ENCODE measurements at regions not wholly inside any gene's neighbourhood (a gene's known extent, or its start where the extent isn't known, plus 50 kb on each side); places are given as distances from the start of the nearest gene placed in this dataset.

GRCh38 chr12:125491553-125491952 is 426.3 kb downstream of the AACS start:
- Histone ChIP-seq H3K27me3 (ENCODE audit: insufficient read depth, poor library complexity, severe bottlenecking) (no peaks in the 10 kb centered on the region), H3K27ac (replicated peaks) (no peak overlapping the region), H3K4me3 (replicated peaks; ENCODE audit: insufficient read depth, low read length) (no peak overlapping the region)
- no peak for TF ChIP-seq GABPA (IDR thresholded peaks at IDR 0.05; ENCODE audit: low read depth)
- TF ChIP-seq SPI1 (IDR thresholded peaks at IDR 0.05; ENCODE audit: borderline replicate concordance, low read depth), result no peak
- no peak for TF ChIP-seq POLR2AphosphoS5 (IDR thresholded peaks at IDR 0.05; ENCODE audit: low read depth)
- no peak for TF ChIP-seq REST (IDR thresholded peaks at IDR 0.05; ENCODE audit: insufficient replicate concordance, low read depth)
- TF ChIP-seq CTCF (IDR thresholded peaks at IDR 0.05; ENCODE audit: insufficient read depth, low read length), result no peak
- DNase-seq (ENCODE audit: low read depth in 1 of 2, low spot score in 1 of 2), result no peak

- TF ChIP-seq POLR2AphosphoS5 (IDR thresholded peaks at IDR 0.05; ENCODE audit: low read depth), result no peak
- TF ChIP-seq SPI1 (IDR thresholded peaks at IDR 0.05; ENCODE audit: borderline replicate concordance, low read depth), result no peak
- TF ChIP-seq REST (IDR thresholded peaks at IDR 0.05; ENCODE audit: insufficient replicate concordance, low read depth), result no peak
- no peak for TF ChIP-seq CTCF (IDR thresholded peaks at IDR 0.05; ENCODE audit: insufficient read depth, low read length)
- no peak for TF ChIP-seq GABPA (IDR thresholded peaks at IDR 0.05; ENCODE audit: low read depth)
- no peaks in the 10 kb centered on the region for H3K27me3 ChIP-seq (ENCODE audit: insufficient read depth, poor library complexity, severe bottlenecking)
- no peak overlapping the region for H3K4me3 ChIP-seq (replicated peaks; ENCODE audit: insufficient read depth, low read length)
- DNase-seq (ENCODE audit: low read depth in 1 of 2, low spot score in 1 of 2), result no peak
- no peak overlapping the region for H3K27ac ChIP-seq (replicated peaks)
Measured at GRCh38 chr12:125492354-125493270, 427.4 kb downstream of the AACS start.

GRCh38 chr12:125493704-125494308 is 428.6 kb downstream of the AACS start:
- Histone ChIP-seq H3K27ac (replicated peaks) (no peak overlapping the region), H3K27me3 (ENCODE audit: insufficient read depth, poor library complexity, severe bottlenecking) (no peaks in the 10 kb centered on the region), H3K4me3 (replicated peaks; ENCODE audit: insufficient read depth, low read length) (no peak overlapping the region)
- no peak for TF ChIP-seq SPI1 (IDR thresholded peaks at IDR 0.05; ENCODE audit: borderline replicate concordance, low read depth)
- TF ChIP-seq CTCF (IDR thresholded peaks at IDR 0.05; ENCODE audit: insufficient read depth, low read length), result no peak
- no peak for TF ChIP-seq POLR2AphosphoS5 (IDR thresholded peaks at IDR 0.05; ENCODE audit: low read depth)
- TF ChIP-seq GABPA (IDR thresholded peaks at IDR 0.05; ENCODE audit: low read depth), result no peak
- TF ChIP-seq REST (IDR thresholded peaks at IDR 0.05; ENCODE audit: insufficient replicate concordance, low read depth), result no peak
- DNase-seq (ENCODE audit: low read depth in 1 of 2, low spot score in 1 of 2), result no peak

Data from HL-60 (cell line).